ENCODE measurements at regions not wholly inside any gene's neighbourhood (a gene's known extent, or its start where the extent isn't known, plus 50 kb on each side); places are given as distances from the start of the nearest gene placed in this dataset.

DNA sequence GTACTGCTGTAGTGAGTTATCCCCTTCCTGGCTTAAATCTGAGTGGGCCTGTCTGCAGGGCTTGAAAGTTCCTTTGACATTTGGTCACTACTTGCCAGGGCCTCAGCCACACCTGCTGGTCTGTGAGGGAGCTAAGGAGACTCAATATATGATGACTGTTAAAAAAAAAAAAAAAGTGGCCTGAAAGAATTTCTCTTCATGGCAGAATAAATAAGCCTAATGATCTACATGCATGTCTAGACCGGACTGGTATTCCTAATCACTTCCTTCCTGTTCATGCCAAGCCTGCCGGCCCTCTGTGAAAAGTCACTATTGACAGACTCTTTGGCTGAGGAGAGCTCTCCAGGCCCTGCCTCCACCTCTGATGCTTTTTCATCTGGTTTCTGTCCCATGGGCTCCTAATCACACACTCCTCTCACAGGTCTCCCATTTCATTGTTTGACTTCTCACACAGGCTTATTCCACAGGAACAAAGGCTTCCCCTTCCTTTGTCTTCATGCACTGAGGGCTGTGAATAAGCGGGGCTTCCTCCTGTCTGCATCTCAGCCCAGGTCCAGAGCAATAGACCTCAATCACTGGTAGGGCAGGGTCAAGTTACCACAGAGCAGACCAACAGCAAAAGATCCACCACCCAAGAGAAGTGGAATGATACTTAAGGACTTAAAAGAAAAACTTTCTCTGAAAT is 99.1 kb upstream of the SEC61G start:
- Histone ChIP-seq H3K27me3 (replicated peaks in 1 of 2; ENCODE audit: control insufficient read depth in 2 of 2, insufficient read depth in 2 of 2, low read length in 1 of 2) (peaks cover 0 to 2% of the 10 kb centered on the region in 2 experiments; a peak in 2 of 4 replicates), H4K20me1 (ENCODE audit: control insufficient read depth, insufficient read depth) (no peaks in the 10 kb centered on the region), H3K4me2 (ENCODE audit: control insufficient read depth, insufficient read depth) (no peak overlapping the region), H3K79me2 (ENCODE audit: control insufficient read depth, insufficient read depth, low read length) (no peaks in the 10 kb centered on the region), H3K4me1 (ENCODE audit: control insufficient read depth, insufficient read depth, low read length) (no peaks in the 10 kb centered on the region), H3K9me3 (replicated peaks; ENCODE audit: control insufficient read depth, insufficient read depth, low read length) (no peaks in the 10 kb centered on the region), H3K27ac (ENCODE audit: control insufficient read depth, insufficient read depth) (no peak overlapping the region), H2AFZ (ENCODE audit: control insufficient read depth, low read depth, low read length) (no peak overlapping the region), H3K9ac (ENCODE audit: control insufficient read depth, insufficient read depth, low read length) (no peak overlapping the region), H3K36me3 (ENCODE audit: control insufficient read depth in 2 of 2, insufficient read depth in 2 of 2, low read length in 1 of 2) (no peaks in the 10 kb centered on the region), H3K4me3 (no peak overlapping the region)
- intact Hi-C loops (cut with micrococcal nuclease; ENCODE audit: unreplicated experiment) = no loop called here
- in situ Hi-C loops (cut with MboI) = no loop called here
- WGBS (ENCODE audit: insufficient coverage, insufficient replicate concordance, low lambda C conversion rate, missing lambda C conversion rate) = 27% methylated on average over 3 of the region's 3 CpGs
- FAIRE-seq (no peak), DNase-seq (ENCODE audit: low read depth, low spot score) (no peak), ATAC-seq (no peak)
- POLR2A ChIA-PET = no interaction called here
- RAD21 ChIA-PET (ENCODE audit: unreplicated experiment) = interaction anchor here (0.7 kb wide), 1 partner anchor 397 kb away, joined by 3 read pairs; no protein-coding TSS in a partner anchor
- CTCF ChIA-PET = interaction anchor here (1.3 kb wide), 1 partner anchor 14 kb away, joined by 3 read pairs; no protein-coding TSS in a partner anchor
- SMC1A ChIA-PET (ENCODE audit: uncharacterized antibody, unreplicated experiment) = no interaction called here
- BruUV-seq (replicated peaks) = no TSS peak
- TF ChIP-seq, protein P1, sequence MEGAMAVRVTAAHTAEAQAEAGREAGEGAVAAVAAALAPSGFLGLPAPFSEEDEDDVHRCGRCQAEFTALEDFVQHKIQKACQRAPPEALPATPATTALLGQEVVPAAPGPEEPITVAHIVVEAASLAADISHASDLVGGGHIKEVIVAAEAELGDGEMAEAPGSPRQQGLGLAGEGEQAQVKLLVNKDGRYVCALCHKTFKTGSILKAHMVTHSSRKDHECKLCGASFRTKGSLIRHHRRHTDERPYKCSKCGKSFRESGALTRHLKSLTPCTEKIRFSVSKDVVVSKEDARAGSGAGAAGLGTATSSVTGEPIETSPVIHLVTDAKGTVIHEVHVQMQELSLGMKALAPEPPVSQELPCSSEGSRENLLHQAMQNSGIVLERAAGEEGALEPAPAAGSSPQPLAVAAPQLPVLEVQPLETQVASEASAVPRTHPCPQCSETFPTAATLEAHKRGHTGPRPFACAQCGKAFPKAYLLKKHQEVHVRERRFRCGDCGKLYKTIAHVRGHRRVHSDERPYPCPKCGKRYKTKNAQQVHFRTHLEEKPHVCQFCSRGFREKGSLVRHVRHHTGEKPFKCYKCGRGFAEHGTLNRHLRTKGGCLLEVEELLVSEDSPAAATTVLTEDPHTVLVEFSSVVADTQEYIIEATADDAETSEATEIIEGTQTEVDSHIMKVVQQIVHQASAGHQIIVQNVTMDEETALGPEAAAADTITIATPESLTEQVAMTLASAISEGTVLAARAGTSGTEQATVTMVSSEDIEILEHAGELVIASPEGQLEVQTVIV (IDR thresholded peaks at IDR 0.05; ENCODE audit: borderline replicate concordance, partially characterized antibody) = no peak
- TF ChIP-seq FOXK2 (IDR thresholded peaks at IDR 0.05) (no peak), IKZF2 (IDR thresholded peaks at IDR 0.05) (no peak), ATF7 (IDR thresholded peaks at IDR 0.05; ENCODE audit: low read depth) (no peak), CREM (IDR thresholded peaks at IDR 0.05; ENCODE audit: low read depth) (no peak), SMARCA5 (IDR thresholded peaks at IDR 0.05) (no peak), SREBF1 (IDR thresholded peaks at IDR 0.05; ENCODE audit: low read length) (no peak), SP1 (IDR thresholded peaks at IDR 0.05; ENCODE audit: low read depth, low read length) (no peak), MEF2B (IDR thresholded peaks at IDR 0.05; ENCODE audit: partially characterized antibody, poor library complexity, severe bottlenecking) (no peak), PAX8 (IDR thresholded peaks at IDR 0.05) (no peak), KLF5 (IDR thresholded peaks at IDR 0.05; ENCODE audit: partially characterized antibody) (no peak)
- TF ChIP-seq, protein P2, sequence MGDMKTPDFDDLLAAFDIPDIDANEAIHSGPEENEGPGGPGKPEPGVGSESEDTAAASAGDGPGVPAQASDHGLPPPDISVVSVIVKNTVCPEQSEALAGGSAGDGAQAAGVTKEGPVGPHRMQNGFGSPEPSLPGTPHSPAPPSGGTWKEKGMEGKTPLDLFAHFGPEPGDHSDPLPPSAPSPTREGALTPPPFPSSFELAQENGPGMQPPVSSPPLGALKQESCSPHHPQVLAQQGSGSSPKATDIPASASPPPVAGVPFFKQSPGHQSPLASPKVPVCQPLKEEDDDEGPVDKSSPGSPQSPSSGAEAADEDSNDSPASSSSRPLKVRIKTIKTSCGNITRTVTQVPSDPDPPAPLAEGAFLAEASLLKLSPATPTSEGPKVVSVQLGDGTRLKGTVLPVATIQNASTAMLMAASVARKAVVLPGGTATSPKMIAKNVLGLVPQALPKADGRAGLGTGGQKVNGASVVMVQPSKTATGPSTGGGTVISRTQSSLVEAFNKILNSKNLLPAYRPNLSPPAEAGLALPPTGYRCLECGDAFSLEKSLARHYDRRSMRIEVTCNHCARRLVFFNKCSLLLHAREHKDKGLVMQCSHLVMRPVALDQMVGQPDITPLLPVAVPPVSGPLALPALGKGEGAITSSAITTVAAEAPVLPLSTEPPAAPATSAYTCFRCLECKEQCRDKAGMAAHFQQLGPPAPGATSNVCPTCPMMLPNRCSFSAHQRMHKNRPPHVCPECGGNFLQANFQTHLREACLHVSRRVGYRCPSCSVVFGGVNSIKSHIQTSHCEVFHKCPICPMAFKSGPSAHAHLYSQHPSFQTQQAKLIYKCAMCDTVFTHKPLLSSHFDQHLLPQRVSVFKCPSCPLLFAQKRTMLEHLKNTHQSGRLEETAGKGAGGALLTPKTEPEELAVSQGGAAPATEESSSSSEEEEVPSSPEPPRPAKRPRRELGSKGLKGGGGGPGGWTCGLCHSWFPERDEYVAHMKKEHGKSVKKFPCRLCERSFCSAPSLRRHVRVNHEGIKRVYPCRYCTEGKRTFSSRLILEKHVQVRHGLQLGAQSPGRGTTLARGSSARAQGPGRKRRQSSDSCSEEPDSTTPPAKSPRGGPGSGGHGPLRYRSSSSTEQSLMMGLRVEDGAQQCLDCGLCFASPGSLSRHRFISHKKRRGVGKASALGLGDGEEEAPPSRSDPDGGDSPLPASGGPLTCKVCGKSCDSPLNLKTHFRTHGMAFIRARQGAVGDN (IDR thresholded peaks at IDR 0.05) = no peak
- TF ChIP-seq, protein P3, sequence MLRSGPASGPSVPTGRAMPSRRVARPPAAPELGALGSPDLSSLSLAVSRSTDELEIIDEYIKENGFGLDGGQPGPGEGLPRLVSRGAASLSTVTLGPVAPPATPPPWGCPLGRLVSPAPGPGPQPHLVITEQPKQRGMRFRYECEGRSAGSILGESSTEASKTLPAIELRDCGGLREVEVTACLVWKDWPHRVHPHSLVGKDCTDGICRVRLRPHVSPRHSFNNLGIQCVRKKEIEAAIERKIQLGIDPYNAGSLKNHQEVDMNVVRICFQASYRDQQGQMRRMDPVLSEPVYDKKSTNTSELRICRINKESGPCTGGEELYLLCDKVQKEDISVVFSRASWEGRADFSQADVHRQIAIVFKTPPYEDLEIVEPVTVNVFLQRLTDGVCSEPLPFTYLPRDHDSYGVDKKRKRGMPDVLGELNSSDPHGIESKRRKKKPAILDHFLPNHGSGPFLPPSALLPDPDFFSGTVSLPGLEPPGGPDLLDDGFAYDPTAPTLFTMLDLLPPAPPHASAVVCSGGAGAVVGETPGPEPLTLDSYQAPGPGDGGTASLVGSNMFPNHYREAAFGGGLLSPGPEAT (IDR thresholded peaks at IDR 0.05; ENCODE audit: low read depth) = no peak
- TF ChIP-seq, protein P4, sequence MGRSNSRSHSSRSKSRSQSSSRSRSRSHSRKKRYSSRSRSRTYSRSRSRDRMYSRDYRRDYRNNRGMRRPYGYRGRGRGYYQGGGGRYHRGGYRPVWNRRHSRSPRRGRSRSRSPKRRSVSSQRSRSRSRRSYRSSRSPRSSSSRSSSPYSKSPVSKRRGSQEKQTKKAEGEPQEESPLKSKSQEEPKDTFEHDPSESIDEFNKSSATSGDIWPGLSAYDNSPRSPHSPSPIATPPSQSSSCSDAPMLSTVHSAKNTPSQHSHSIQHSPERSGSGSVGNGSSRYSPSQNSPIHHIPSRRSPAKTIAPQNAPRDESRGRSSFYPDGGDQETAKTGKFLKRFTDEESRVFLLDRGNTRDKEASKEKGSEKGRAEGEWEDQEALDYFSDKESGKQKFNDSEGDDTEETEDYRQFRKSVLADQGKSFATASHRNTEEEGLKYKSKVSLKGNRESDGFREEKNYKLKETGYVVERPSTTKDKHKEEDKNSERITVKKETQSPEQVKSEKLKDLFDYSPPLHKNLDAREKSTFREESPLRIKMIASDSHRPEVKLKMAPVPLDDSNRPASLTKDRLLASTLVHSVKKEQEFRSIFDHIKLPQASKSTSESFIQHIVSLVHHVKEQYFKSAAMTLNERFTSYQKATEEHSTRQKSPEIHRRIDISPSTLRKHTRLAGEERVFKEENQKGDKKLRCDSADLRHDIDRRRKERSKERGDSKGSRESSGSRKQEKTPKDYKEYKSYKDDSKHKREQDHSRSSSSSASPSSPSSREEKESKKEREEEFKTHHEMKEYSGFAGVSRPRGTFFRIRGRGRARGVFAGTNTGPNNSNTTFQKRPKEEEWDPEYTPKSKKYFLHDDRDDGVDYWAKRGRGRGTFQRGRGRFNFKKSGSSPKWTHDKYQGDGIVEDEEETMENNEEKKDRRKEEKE (IDR thresholded peaks at IDR 0.05) = no peak
